Right lobe of liver (tissue), 6 donors: ENCODE measurements at regions not wholly inside any gene's neighbourhood (a gene's known extent, or its start where the extent isn't known, plus 50 kb on each side); places are given as distances from the start of the nearest gene placed in this dataset.
A peak's percentile ranks its signal among the peaks of the same experiment; 100 is the strongest.

ENCODE experiments used
- ATAC-seq, 4 donors: fragments of 200-7000 bp; cut with Tn5 transposase; one replicate each; pipeline ENCODE4 v1.9.1; 2020; ENCODE audit warnings: mild to moderate bottlenecking in 4 of 4, moderate library complexity in 4 of 4
- DNase-seq, 3 donors: peaks; one replicate each; pipeline ENCODE4 v3.0.0-alpha.2; 2020
- H3K27ac ChIP-seq, 3 donors: fragments of 200-600 bp; one replicate each; pipeline ENCODE4 v1.8.0; 2022
- H3K27me3 ChIP-seq, 2 donors: fragments of 200-600 bp; one replicate each; pipeline ENCODE4 v1.8.0; 2022
- H3K36me3 ChIP-seq, 4 donors: fragments of 200-600 bp; sonication (generic) in 1 of 4; one replicate each; pipeline versions ENCODE4 v1.5.1 to v1.8.0; 2017 to 2022; ENCODE audit warnings: control low read depth in 1 of 4
- H3K4me1 ChIP-seq, 4 donors: fragments of 200-600 bp; sonication (generic) in 1 of 4; one replicate each; pipeline versions ENCODE4 v1.5.1 to v1.8.0; 2017 to 2022; ENCODE audit warnings: control low read depth in 1 of 4
- H3K4me3 ChIP-seq, 3 donors: fragments of 200-600 bp; one replicate each; pipeline ENCODE4 v1.8.0; 2022
- H3K9me3 ChIP-seq, 4 donors: fragments of 200-600 bp; sonication (generic) in 1 of 4; one replicate each; pipeline versions ENCODE4 v1.5.1 to v1.8.0; 2017 to 2022; ENCODE audit warnings: control low read depth in 1 of 4
- CTCF ChIP-seq, 4 donors: fragments of 200-600 bp in 3 of 4; fragments of 450-650 bp in 1 of 4; IDR thresholded peaks; one replicate each; pipeline versions ENCODE4 v1.5.1 to v1.8.0; 2016 to 2022; ENCODE audit warnings: antibody characterized with exemption in 4 of 4, mild to moderate bottlenecking in 2 of 4
- POLR2A ChIP-seq: fragments of 450-650 bp; IDR thresholded peaks from one replicate; pipeline ENCODE4 v1.6.1; 2017; ENCODE audit warnings: antibody characterized with exemption, mild to moderate bottlenecking
- WGBS: methylation state at CpG from one replicate; pipeline ENCODE4 v1.1.6; 2018; ENCODE audit warnings: low coverage, low lambda C conversion rate; ENCODE audit not compliant: insufficient coverage; ENCODE audit errors: missing lambda C conversion rate; 5-methylcytosine and 5-hydroxymethylcytosine counted together
- intact Hi-C, 2 donors: fragments of 100-400 bp; cut with DNase I; formaldehyde crosslinking; loops; one replicate each; pipeline versions ENCODE4 v1.11.2 to v1.14.1; 2022
- donor health status: DM: no; HTN: yes; CAD: no.
- donor health status: DM: no; HTN: no; CAD: no.
- donor health status: DM: no; HTN: no; CAD: no.
- donor health status: DM: no; HTN: yes; CAD: no.
- donor health status: DM: no; HTN: yes; CAD: no.

GRCh38 chr9:82356871-82357270 lies 368.3 kb downstream of the SPATA31D1 start:
- no peak for DNase-seq
- Histone ChIP-seq H3K9me3 (no peaks in the 10 kb centered on the region), H3K4me3 (no peak overlapping the region), H3K36me3 (no peaks in the 10 kb centered on the region), H3K27ac (no peak overlapping the region), H3K4me1 (no peaks in the 10 kb centered on the region), H3K27me3 (no peaks in the 10 kb centered on the region)
- ATAC-seq, result no peak
- intact Hi-C loops, result no loop called here
- 68% methylated on average over 2 of the region's 2 CpGs for WGBS
- TF ChIP-seq POLR2A, result no peak

- DNase-seq (no peak), ATAC-seq (no peak)
- H3K9me3 ChIP-seq, result no peaks in the 10 kb centered on the region
- peaks cover 0 to 15% (median 0%) of the 10 kb centered on the region in 4 donors for H3K4me1 ChIP-seq
- H3K36me3 ChIP-seq, result no peaks in the 10 kb centered on the region
- TF ChIP-seq POLR2A (no peak), CTCF (IDR thresholded peaks at IDR 0.05) (no peak)
- intact Hi-C loops, result no loop called here
- no peaks in the 10 kb centered on the region for H3K27me3 ChIP-seq
- H3K27ac ChIP-seq, result no peak overlapping the region
- WGBS, result 70% methylated on average over 5 of the region's 5 CpGs
- no peak overlapping the region for H3K4me3 ChIP-seq
These were observed 374.6 kb downstream of the SPATA31D1 start for GRCh38 chr9:82363198-82363597.

GRCh38 chr9:82363682-82364081 lies 375.1 kb downstream of the SPATA31D1 start:
- 85% methylated on average over 5 of the region's 5 CpGs for WGBS
- intact Hi-C loops, result no loop called here
- Histone ChIP-seq H3K27ac (no peak overlapping the region), H3K4me1 (peaks cover 0 to 19% (median 0%) of the 10 kb centered on the region in 4 donors), H3K27me3 (no peaks in the 10 kb centered on the region), H3K36me3 (no peaks in the 10 kb centered on the region), H3K4me3 (no peak overlapping the region), H3K9me3 (no peaks in the 10 kb centered on the region)
- ATAC-seq (no peak), DNase-seq (no peak)
- no peak for TF ChIP-seq POLR2A
- no peak for TF ChIP-seq CTCF (IDR thresholded peaks at IDR 0.05)

- no peak for TF ChIP-seq CTCF (IDR thresholded peaks at IDR 0.05)
These were observed 378.4 kb downstream of the SPATA31D1 start for GRCh38 chr9:82367016-82367415.

GRCh38 chr9:82367929-82368328 lies 379.4 kb downstream of the SPATA31D1 start:
- intact Hi-C loops, result no loop called here
- no peaks in the 10 kb centered on the region for H3K9me3 ChIP-seq
- WGBS, result 92% methylated on average over 1 of the region's 1 CpG

More at GRCh38 chr9:82367016-82367415, 378.4 kb downstream of the SPATA31D1 start:
- Histone ChIP-seq H3K27ac (no peak overlapping the region), H3K27me3 (no peaks in the 10 kb centered on the region), H3K9me3 (no peaks in the 10 kb centered on the region), H3K36me3 (no peaks in the 10 kb centered on the region), H3K4me1 (peaks cover 0 to 36% (median 4%) of the 10 kb centered on the region in 4 donors), H3K4me3 (no peak overlapping the region)
- ATAC-seq (no peak), DNase-seq (no peak)
- 55% methylated on average over 2 of the region's 2 CpGs for WGBS
- intact Hi-C loops, result no loop called here

More at GRCh38 chr9:82367929-82368328, 379.4 kb downstream of the SPATA31D1 start:
- DNase-seq (no peak), ATAC-seq (peak in 3 of 4 donors; percentile 39 to 68 (median 42))
- H3K27ac ChIP-seq, result peak overlapping the region in 2 of 3 donors; percentile 38 to 48
- H3K4me3 ChIP-seq, result no peak overlapping the region
- no peaks in the 10 kb centered on the region for H3K27me3 ChIP-seq
- peaks cover 0 to 36% (median 4%) of the 10 kb centered on the region in 4 donors for H3K4me1 ChIP-seq
- H3K36me3 ChIP-seq, result no peaks in the 10 kb centered on the region
- TF ChIP-seq POLR2A, result no peak
- no peak for TF ChIP-seq CTCF (IDR thresholded peaks at IDR 0.05)
